WERI-Rb-1 (cell line): ENCODE measurements at regions not wholly inside any gene's neighbourhood (a gene's known extent, or its start where the extent isn't known, plus 50 kb on each side); places are given as distances from the start of the nearest gene placed in this dataset.

ENCODE experiments used
- DNase-seq: peaks from one replicate; pipeline ENCODE4 v3.0.0-alpha.2; 2020
- H3K27ac ChIP-seq: fragments of 250-450 bp; sonication (Bioruptor Pico); 2 replicates; pipeline ENCODE4 v1.5.1; 2020; ENCODE audit warnings: mild to moderate bottlenecking, moderate library complexity
- H3K27me3 ChIP-seq: fragments of 250-450 bp; sonication (Bioruptor Pico); 2 replicates; pipeline ENCODE4 v1.5.1; 2021; ENCODE audit warnings: mild to moderate bottlenecking, low read depth, moderate library complexity; ENCODE audit not compliant: insufficient read depth, severe bottlenecking
- H3K36me3 ChIP-seq: fragments of 250-450 bp; sonication (Bioruptor Pico); 2 replicates; pipeline ENCODE4 v1.5.1; 2020; ENCODE audit warnings: mild to moderate bottlenecking, moderate library complexity
- H3K4me3 ChIP-seq: 2 replicates; pipeline ENCODE4 v1.5.1; 2011; ENCODE audit warnings: low read depth, mild to moderate bottlenecking, control low read depth, low read length
- H3K9me3 ChIP-seq: fragments of 250-450 bp; sonication (Bioruptor Pico); 2 replicates; pipeline ENCODE4 v1.5.1; 2021; ENCODE audit warnings: mild to moderate bottlenecking, moderate library complexity; ENCODE audit not compliant: severe bottlenecking
- CTCF ChIP-seq: IDR thresholded peaks from 2 replicates; pipeline ENCODE4 v1.5.1; 2011; ENCODE audit warnings: low read depth, mild to moderate bottlenecking, control low read depth, inconsistent platforms, low read length

GRCh38 chr12:24222968-24223367 lies 273.5 kb upstream of the SOX5 start:
- Histone ChIP-seq H3K27me3 (no peaks in the 10 kb centered on the region), H3K9me3 (no peaks in the 10 kb centered on the region), H3K27ac (no peak overlapping the region), H3K36me3 (no peaks in the 10 kb centered on the region), H3K4me3 (no peak overlapping the region)
- TF ChIP-seq CTCF, result no peak
- DNase-seq, result no peak

GRCh38 chr12:24212496-24212895 lies 263.0 kb upstream of the SOX5 start:
- H3K27ac ChIP-seq, result no peak overlapping the region
- H3K27me3 ChIP-seq, result no peaks in the 10 kb centered on the region
- H3K9me3 ChIP-seq, result no peaks in the 10 kb centered on the region
- H3K36me3 ChIP-seq, result no peaks in the 10 kb centered on the region
- no peak for TF ChIP-seq CTCF
- no peak for DNase-seq
- no peak overlapping the region for H3K4me3 ChIP-seq

GRCh38 chr12:24206621-24207020 lies 257.2 kb upstream of the SOX5 start:
- TF ChIP-seq CTCF, result no peak
- Histone ChIP-seq H3K27me3 (no peaks in the 10 kb centered on the region), H3K27ac (no peak overlapping the region), H3K36me3 (no peaks in the 10 kb centered on the region), H3K9me3 (peaks cover 4% of the 10 kb centered on the region), H3K4me3 (no peak overlapping the region)
- no peak for DNase-seq

- DNase-seq, result no peak
- H3K36me3 ChIP-seq, result no peaks in the 10 kb centered on the region
Measured at GRCh38 chr12:24201258-24201970, 251.9 kb upstream of the SOX5 start.

GRCh38 chr12:24200010-24200409 lies 250.5 kb upstream of the SOX5 start:
- TF ChIP-seq CTCF, result no peak
- DNase-seq, result no peak
- peaks cover 4% of the 10 kb centered on the region for H3K9me3 ChIP-seq

More at GRCh38 chr12:24201258-24201970, 251.9 kb upstream of the SOX5 start:
- H3K9me3 ChIP-seq, result peaks cover 4% of the 10 kb centered on the region
- H3K4me3 ChIP-seq, result no peak overlapping the region
- no peak for TF ChIP-seq CTCF
- no peak overlapping the region for H3K27ac ChIP-seq
- H3K27me3 ChIP-seq, result no peaks in the 10 kb centered on the region

More at GRCh38 chr12:24200010-24200409, 250.5 kb upstream of the SOX5 start:
- H3K36me3 ChIP-seq, result no peaks in the 10 kb centered on the region
- no peak overlapping the region for H3K27ac ChIP-seq
- H3K4me3 ChIP-seq, result no peak overlapping the region
- no peaks in the 10 kb centered on the region for H3K27me3 ChIP-seq
